Hepatocyte (in vitro differentiated cells): ENCODE measurements at regions not wholly inside any gene's neighbourhood (a gene's known extent, or its start where the extent isn't known, plus 50 kb on each side); places are given as distances from the start of the nearest gene placed in this dataset.

Experiments
- DNase-seq: peaks from one replicate; pipeline ENCODE4 v3.0.0-alpha.2; 2016; ENCODE audit warnings: low spot score
- H2AFZ ChIP-seq: fragments of 200-600 bp; sonication (generic); 2 replicates; pipeline ENCODE4 v1.6.0; 2016; ENCODE audit warnings: antibody characterized with exemption, mild to moderate bottlenecking
- H3K27ac ChIP-seq: fragments of 200-600 bp; sonication (generic); 2 replicates; pipeline ENCODE4 v1.5.1; 2016; ENCODE audit warnings: mild to moderate bottlenecking
- H3K27me3 ChIP-seq: fragments of 200-600 bp; sonication (generic); 2 replicates; pipeline ENCODE4 v1.6.1; 2016
- H3K36me3 ChIP-seq: fragments of 200-600 bp; sonication (generic); replicated peaks from 2 replicates; pipeline ENCODE4 v1.5.1; 2016; ENCODE audit warnings: low read depth; ENCODE audit not compliant: insufficient read depth
- H3K4me1 ChIP-seq: fragments of 200-600 bp; sonication (generic); 2 replicates; pipeline ENCODE4 v1.5.1; 2016; ENCODE audit warnings: mild to moderate bottlenecking, moderate library complexity; ENCODE audit not compliant: insufficient read depth
- H3K4me2 ChIP-seq: fragments of 200-600 bp; sonication (generic); 2 replicates; pipeline ENCODE4 v1.6.0; 2016
- H3K4me3 ChIP-seq: fragments of 200-600 bp; sonication (generic); 2 replicates; pipeline ENCODE4 v1.5.1; 2016; ENCODE audit warnings: mild to moderate bottlenecking
- H3K79me2 ChIP-seq: fragments of 200-600 bp; sonication (generic); 2 replicates; pipeline ENCODE4 v1.6.0; 2017; ENCODE audit warnings: mild to moderate bottlenecking
- H3K9me2 ChIP-seq: fragments of 200-600 bp; sonication (generic); replicated peaks from 2 replicates; pipeline ENCODE4 v1.6.0; 2017; ENCODE audit warnings: mild to moderate bottlenecking; ENCODE audit not compliant: insufficient read depth
- H3K9me3 ChIP-seq: fragments of 200-600 bp; sonication (generic); 2 replicates; pipeline ENCODE4 v1.5.1; 2016; ENCODE audit warnings: low read depth, mild to moderate bottlenecking
- H4K20me1 ChIP-seq: fragments of 200-600 bp; sonication (generic); 2 replicates; pipeline ENCODE4 v1.6.0; 2016; ENCODE audit warnings: mild to moderate bottlenecking; ENCODE audit not compliant: insufficient read depth, poor library complexity, severe bottlenecking
- EZH2 ChIP-seq: fragments of 200-600 bp; sonication (generic); IDR thresholded peaks from 2 replicates; pipeline ENCODE4 v1.6.1; 2016; ENCODE audit warnings: antibody characterized with exemption, mild to moderate bottlenecking, borderline replicate concordance
- EZH2phosphoT487 ChIP-seq: fragments of 200-600 bp; sonication (generic); IDR thresholded peaks from one replicate; pipeline ENCODE4 v1.6.1; 2018; ENCODE audit warnings: antibody characterized with exemption, mild to moderate bottlenecking, low read depth, moderate library complexity; ENCODE audit not compliant: unreplicated experiment, severe bottlenecking
- WGBS: methylation state at CpG from one replicate; pipeline ENCODE4 v1.1.6; 2016; ENCODE audit warnings: low lambda C conversion rate; ENCODE audit errors: missing lambda C conversion rate; 5-methylcytosine and 5-hydroxymethylcytosine counted together
- TF ChIP-seq, protein P1 (sequence below): fragments of 200-600 bp; sonication (generic); IDR thresholded peaks from 2 replicates; pipeline ENCODE4 v1.5.1; 2016; ENCODE audit warnings: antibody characterized with exemption, mild to moderate bottlenecking; ENCODE audit not compliant: poor library complexity

DNA sequence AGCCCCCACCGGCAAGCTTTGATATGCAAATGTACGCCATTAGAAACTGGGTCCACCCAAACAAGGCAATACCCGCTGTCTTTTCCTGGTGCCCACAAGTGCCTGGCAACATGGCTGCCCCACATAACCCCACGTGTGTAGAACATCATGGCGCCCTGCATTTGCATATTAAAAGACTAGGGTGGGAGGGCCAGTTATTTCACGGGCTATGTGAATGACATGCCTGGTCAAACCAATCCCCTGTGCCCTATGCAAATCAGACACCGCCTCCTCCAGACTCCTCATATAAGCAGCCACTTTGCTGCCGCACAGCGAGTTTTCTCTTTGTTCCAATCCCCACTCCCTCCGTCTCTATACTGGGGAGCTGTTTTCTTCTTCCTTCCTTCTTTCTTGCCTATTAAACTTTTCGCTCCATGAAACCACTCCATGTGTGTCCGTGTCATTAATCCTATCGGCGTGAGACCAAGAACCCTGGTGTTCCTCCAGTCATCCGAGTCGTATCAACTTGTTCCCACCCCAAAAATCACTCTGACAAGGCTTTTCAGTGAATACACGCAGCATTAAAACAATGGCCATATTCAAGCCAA, 112.6 kb upstream of the SORBS2 start:
- Histone ChIP-seq H3K4me2 (no peak overlapping the region), H3K27ac (no peak overlapping the region), H3K36me3 (no peaks in the 10 kb centered on the region), H3K4me3 (no peak overlapping the region), H4K20me1 (no peaks in the 10 kb centered on the region), H3K9me3 (no peaks in the 10 kb centered on the region), H2AFZ (no peak overlapping the region), H3K27me3 (no peaks in the 10 kb centered on the region), H3K9me2 (no peaks in the 10 kb centered on the region), H3K79me2 (no peaks in the 10 kb centered on the region), H3K4me1 (no peaks in the 10 kb centered on the region)
- DNase-seq, result no peak
- TF ChIP-seq EZH2phosphoT487 (no peak), EZH2 (no peak)
- TF ChIP-seq, protein P1, sequence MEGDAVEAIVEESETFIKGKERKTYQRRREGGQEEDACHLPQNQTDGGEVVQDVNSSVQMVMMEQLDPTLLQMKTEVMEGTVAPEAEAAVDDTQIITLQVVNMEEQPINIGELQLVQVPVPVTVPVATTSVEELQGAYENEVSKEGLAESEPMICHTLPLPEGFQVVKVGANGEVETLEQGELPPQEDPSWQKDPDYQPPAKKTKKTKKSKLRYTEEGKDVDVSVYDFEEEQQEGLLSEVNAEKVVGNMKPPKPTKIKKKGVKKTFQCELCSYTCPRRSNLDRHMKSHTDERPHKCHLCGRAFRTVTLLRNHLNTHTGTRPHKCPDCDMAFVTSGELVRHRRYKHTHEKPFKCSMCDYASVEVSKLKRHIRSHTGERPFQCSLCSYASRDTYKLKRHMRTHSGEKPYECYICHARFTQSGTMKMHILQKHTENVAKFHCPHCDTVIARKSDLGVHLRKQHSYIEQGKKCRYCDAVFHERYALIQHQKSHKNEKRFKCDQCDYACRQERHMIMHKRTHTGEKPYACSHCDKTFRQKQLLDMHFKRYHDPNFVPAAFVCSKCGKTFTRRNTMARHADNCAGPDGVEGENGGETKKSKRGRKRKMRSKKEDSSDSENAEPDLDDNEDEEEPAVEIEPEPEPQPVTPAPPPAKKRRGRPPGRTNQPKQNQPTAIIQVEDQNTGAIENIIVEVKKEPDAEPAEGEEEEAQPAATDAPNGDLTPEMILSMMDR, result no peak
- 97% methylated on average over 17 of the region's 17 CpGs for whole genome bisulfite sequencing

DNA sequence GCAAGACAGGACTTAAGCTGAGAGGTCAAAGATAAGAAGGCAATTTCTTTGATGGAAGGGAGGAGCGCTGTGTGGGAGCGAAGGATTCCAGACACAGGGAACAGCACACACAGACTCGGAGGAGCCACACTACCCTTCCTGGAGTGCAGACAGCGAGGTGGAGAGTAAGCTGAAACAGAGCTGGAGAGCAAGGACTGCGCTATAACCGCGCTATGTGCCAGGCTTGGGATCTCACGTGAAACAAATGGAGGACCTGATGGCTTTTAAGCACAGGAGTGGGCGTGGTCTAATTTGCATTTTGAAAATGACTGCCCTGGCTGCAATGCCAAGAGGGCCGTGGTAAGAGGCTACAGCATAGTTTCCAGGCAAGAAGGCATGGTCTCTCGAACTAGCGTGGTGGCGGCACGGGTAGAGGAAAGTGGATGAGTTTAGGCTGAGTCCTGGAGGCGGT, 113.9 kb upstream of the SORBS2 start:
- H3K79me2 ChIP-seq, result no peaks in the 10 kb centered on the region
- no peak for TF ChIP-seq EZH2phosphoT487
- TF ChIP-seq, protein P1, result no peak
- no peak for TF ChIP-seq EZH2
- no peaks in the 10 kb centered on the region for H3K9me3 ChIP-seq
- no peaks in the 10 kb centered on the region for H3K36me3 ChIP-seq
- H3K27ac ChIP-seq, result no peak overlapping the region
- H3K4me1 ChIP-seq, result no peaks in the 10 kb centered on the region
- H3K4me2 ChIP-seq, result peak overlapping the region; percentile 67
- no peaks in the 10 kb centered on the region for H4K20me1 ChIP-seq
- 59% methylated on average over 15 of the region's 15 CpGs for WGBS
- no peaks in the 10 kb centered on the region for H3K27me3 ChIP-seq
- H3K9me2 ChIP-seq, result no peaks in the 10 kb centered on the region
- peak overlapping the region; percentile 53 for H2AFZ ChIP-seq
- H3K4me3 ChIP-seq, result no peak overlapping the region
- peak; percentile 35 for DNase-seq

DNA sequence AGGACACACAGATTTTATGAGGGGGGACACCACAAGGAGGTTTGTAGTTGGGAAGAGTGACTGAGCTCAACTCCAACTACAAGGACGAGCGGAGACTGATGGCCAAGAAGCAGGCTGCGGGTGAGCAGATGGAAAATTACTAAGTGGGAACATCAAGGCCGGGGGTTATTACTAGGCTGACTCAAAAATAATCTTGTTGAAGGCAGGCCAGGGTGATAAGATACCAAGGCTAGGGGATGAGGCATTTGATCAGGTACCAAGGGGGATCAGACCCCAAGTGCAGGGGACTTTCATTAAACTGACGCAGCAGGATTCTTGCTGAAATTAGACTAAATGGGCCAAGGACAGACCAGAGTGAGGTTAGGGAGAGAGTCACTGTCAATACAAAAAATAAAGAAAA, 119.4 kb upstream of the SORBS2 start:
- no peak for TF ChIP-seq EZH2
- TF ChIP-seq EZH2phosphoT487, result no peak
- TF ChIP-seq, protein P1, result no peak
- Histone ChIP-seq H3K27me3 (no peaks in the 10 kb centered on the region), H3K9me2 (no peaks in the 10 kb centered on the region), H3K9me3 (no peaks in the 10 kb centered on the region), H3K4me2 (no peak overlapping the region), H3K79me2 (no peaks in the 10 kb centered on the region), H3K36me3 (no peaks in the 10 kb centered on the region), H3K4me3 (no peak overlapping the region), H2AFZ (no peak overlapping the region), H3K4me1 (peaks cover 6% of the 10 kb centered on the region), H3K27ac (no peak overlapping the region), H4K20me1 (no peaks in the 10 kb centered on the region)
- 88% methylated on average over 5 of the region's 5 CpGs for WGBS
- DNase-seq, result no peak

DNA sequence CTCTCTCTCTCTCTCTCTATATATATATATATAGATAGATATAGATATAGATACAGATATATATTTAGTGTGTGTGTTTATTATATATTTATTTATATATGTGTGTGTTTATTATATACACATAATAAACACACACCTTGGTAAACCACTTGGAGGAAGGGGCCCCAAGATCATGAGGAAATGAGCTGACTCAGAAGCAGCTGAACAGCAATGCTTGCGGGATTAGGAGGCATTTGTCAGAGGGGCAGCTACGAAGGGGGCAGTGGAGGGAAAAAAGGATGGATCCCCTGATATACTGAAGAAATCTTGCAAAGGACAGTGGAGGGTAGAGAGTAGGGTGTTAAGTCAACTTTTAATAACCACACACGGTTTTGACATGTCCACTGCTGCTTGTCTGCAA, 120.0 kb upstream of the SORBS2 start:
- Histone ChIP-seq H2AFZ (no peak overlapping the region), H3K79me2 (no peaks in the 10 kb centered on the region), H3K4me2 (no peak overlapping the region), H3K27me3 (no peaks in the 10 kb centered on the region), H4K20me1 (no peaks in the 10 kb centered on the region), H3K36me3 (no peaks in the 10 kb centered on the region), H3K4me3 (no peak overlapping the region), H3K27ac (peak overlapping the region; percentile 47), H3K9me3 (no peaks in the 10 kb centered on the region), H3K9me2 (no peaks in the 10 kb centered on the region), H3K4me1 (peaks cover 6% of the 10 kb centered on the region)
- TF ChIP-seq, protein P1, result no peak
- TF ChIP-seq EZH2 (no peak), EZH2phosphoT487 (no peak)
- 48% methylated on average over 3 of the region's 3 CpGs for WGBS
- DNase-seq, result no peak
